GM23338 (cell line): ENCODE measurements at regions not wholly inside any gene's neighbourhood (a gene's known extent, or its start where the extent isn't known, plus 50 kb on each side); places are given as distances from the start of the nearest gene placed in this dataset.

ENCODE experiments used
- ATAC-seq: fragments of 200-7000 bp; cut with Tn5 transposase; 3 replicates; pipeline ENCODE4 v1.9.1; 2020
- DNase-seq: peaks from one replicate; pipeline ENCODE4 v3.0.0-alpha.2; 2015; ENCODE audit warnings: low spot score
- H2AFZ ChIP-seq: fragments of 200-600 bp; sonication (generic); 2 replicates; pipeline ENCODE4 v1.8.0; 2016; ENCODE audit warnings: antibody characterized with exemption, mild to moderate bottlenecking, moderate library complexity
- H3F3A ChIP-seq: fragments of 200-600 bp; sonication (generic); replicated peaks from 2 replicates; pipeline ENCODE4 v1.8.0; 2017; ENCODE audit warnings: antibody characterized with exemption, mixed run types, low read depth
- H3K27ac ChIP-seq: fragments of 200-600 bp; sonication (generic); 2 replicates; pipeline ENCODE4 v1.6.1; 2016; ENCODE audit warnings: low read depth
- H3K27me3 ChIP-seq: fragments of 200-600 bp; sonication (generic); 2 replicates; pipeline ENCODE4 v1.8.0; 2016; ENCODE audit warnings: mild to moderate bottlenecking, mixed run types, moderate library complexity; ENCODE audit not compliant: insufficient read depth
- H3K36me3 ChIP-seq: fragments of 200-600 bp; sonication (generic); 2 replicates; pipeline ENCODE4 v1.8.0; 2016; ENCODE audit warnings: mild to moderate bottlenecking; ENCODE audit not compliant: insufficient read depth
- H3K4me1 ChIP-seq: fragments of 200-600 bp; sonication (generic); 2 replicates; pipeline ENCODE4 v1.8.0; 2016; ENCODE audit warnings: mild to moderate bottlenecking, moderate library complexity; ENCODE audit not compliant: insufficient read depth
- H3K4me2 ChIP-seq: fragments of 200-600 bp; sonication (generic); 2 replicates; pipeline ENCODE4 v1.7.1; 2017; ENCODE audit warnings: mixed run types
- H3K4me3 ChIP-seq: fragments of 200-600 bp; sonication (generic); 2 replicates; pipeline ENCODE4 v1.6.1; 2016; ENCODE audit warnings: mixed run types
- H3K79me2 ChIP-seq: fragments of 200-600 bp; sonication (generic); replicated peaks from 2 replicates; pipeline ENCODE4 v1.8.0; 2017; ENCODE audit warnings: mild to moderate bottlenecking; ENCODE audit not compliant: insufficient read depth
- H3K9me2 ChIP-seq: fragments of 200-600 bp; sonication (generic); 2 replicates; pipeline ENCODE4 v1.8.0; 2017; ENCODE audit not compliant: insufficient read depth
- H4K20me1 ChIP-seq: fragments of 200-600 bp; sonication (generic); replicated peaks from 2 replicates; pipeline ENCODE4 v1.8.0; 2017; ENCODE audit warnings: mild to moderate bottlenecking; ENCODE audit not compliant: insufficient read depth
- H3K27ac Mint-ChIP-seq: 2 replicates; pipeline ENCODE4 v1.8.0; 2020; ENCODE audit warnings: inconsistent platforms, mild to moderate bottlenecking, moderate library complexity, mixed read lengths
- H3K27me3 Mint-ChIP-seq: 3 replicates; pipeline ENCODE4 v1.8.0; 2022; ENCODE audit warnings: low read depth, mild to moderate bottlenecking, moderate library complexity, mixed read lengths, inconsistent platforms; ENCODE audit not compliant: insufficient read depth, poor library complexity
- H3K36me3 Mint-ChIP-seq: 3 replicates; pipeline ENCODE4 v1.8.0; 2021; ENCODE audit warnings: low read depth, mild to moderate bottlenecking, inconsistent platforms, moderate library complexity, mixed read lengths
- H3K4me1 Mint-ChIP-seq: 3 replicates; pipeline ENCODE4 v1.8.0; 2020; ENCODE audit warnings: mild to moderate bottlenecking, inconsistent platforms, mixed read lengths
- H3K4me3 Mint-ChIP-seq: 3 replicates; pipeline ENCODE4 v1.8.0; 2021; ENCODE audit warnings: moderate library complexity, mild to moderate bottlenecking, inconsistent platforms, mixed read lengths
- H3K9me3 Mint-ChIP-seq: 3 replicates; pipeline ENCODE4 v1.8.0; 2020; ENCODE audit warnings: moderate library complexity, mild to moderate bottlenecking, inconsistent platforms, mixed read lengths
- CREB1 ChIP-seq: fragments of 250-450 bp; sonication (Bioruptor Pico); IDR thresholded peaks from 2 replicates; pipeline ENCODE4 v1.5.0; 2020; ENCODE audit warnings: low read depth, mild to moderate bottlenecking, moderate library complexity
- EZH2phosphoT487 ChIP-seq: fragments of 200-600 bp; sonication (generic); IDR thresholded peaks from one replicate; pipeline ENCODE4 v1.8.1; 2018; ENCODE audit warnings: antibody characterized with exemption; ENCODE audit not compliant: unreplicated experiment
- JUNB ChIP-seq: IDR thresholded peaks from one replicate; pipeline ENCODE4 v1.6.1; 2016; ENCODE audit warnings: antibody characterized with exemption; ENCODE audit not compliant: unreplicated experiment
- NANOG ChIP-seq: IDR thresholded peaks from 2 replicates; pipeline ENCODE4 v1.6.1; 2016; ENCODE audit warnings: antibody characterized with exemption, borderline replicate concordance
- POLR2AphosphoS5 ChIP-seq: IDR thresholded peaks from 2 replicates; pipeline ENCODE4 v1.6.1; 2016; ENCODE audit warnings: antibody characterized with exemption, low read depth
- STAT1 ChIP-seq: IDR thresholded peaks from one replicate; pipeline ENCODE4 v1.6.1; 2016; ENCODE audit warnings: antibody characterized with exemption; ENCODE audit not compliant: unreplicated experiment
- ZNF114 ChIP-seq: fragments of 250-450 bp; sonication (Bioruptor Pico); IDR thresholded peaks from 2 replicates; pipeline ENCODE4 v1.5.0; 2020; ENCODE audit warnings: mild to moderate bottlenecking, moderate library complexity
- ZNF331 ChIP-seq: fragments of 250-450 bp; sonication (Bioruptor Pico); IDR thresholded peaks from 2 replicates; pipeline ENCODE4 v1.5.0; 2020; ENCODE audit warnings: low read depth, mild to moderate bottlenecking, moderate library complexity
- TF ChIP-seq, protein P1 (sequence below), 2 experiments: fragments of 200-600 bp in 1 of 2; sonication (generic) in 1 of 2; conservative IDR thresholded peaks; 2 replicates each; pipeline versions ENCODE4 v1.5.1 to v1.6.1; 2016 to 2017; ENCODE audit warnings: antibody characterized with exemption in 2 of 2, low read depth in 2 of 2, mild to moderate bottlenecking in 2 of 2, moderate library complexity in 1 of 2
- TF ChIP-seq, protein P2 (sequence below): fragments of 250-450 bp; sonication (Bioruptor Pico); IDR thresholded peaks from 2 replicates; pipeline ENCODE4 v1.5.0; 2020; ENCODE audit warnings: mild to moderate bottlenecking, moderate library complexity
- TF ChIP-seq, protein P3 (sequence below): IDR thresholded peaks from 2 replicates; pipeline ENCODE4 v1.6.1; 2016; ENCODE audit warnings: antibody characterized with exemption

DNA sequence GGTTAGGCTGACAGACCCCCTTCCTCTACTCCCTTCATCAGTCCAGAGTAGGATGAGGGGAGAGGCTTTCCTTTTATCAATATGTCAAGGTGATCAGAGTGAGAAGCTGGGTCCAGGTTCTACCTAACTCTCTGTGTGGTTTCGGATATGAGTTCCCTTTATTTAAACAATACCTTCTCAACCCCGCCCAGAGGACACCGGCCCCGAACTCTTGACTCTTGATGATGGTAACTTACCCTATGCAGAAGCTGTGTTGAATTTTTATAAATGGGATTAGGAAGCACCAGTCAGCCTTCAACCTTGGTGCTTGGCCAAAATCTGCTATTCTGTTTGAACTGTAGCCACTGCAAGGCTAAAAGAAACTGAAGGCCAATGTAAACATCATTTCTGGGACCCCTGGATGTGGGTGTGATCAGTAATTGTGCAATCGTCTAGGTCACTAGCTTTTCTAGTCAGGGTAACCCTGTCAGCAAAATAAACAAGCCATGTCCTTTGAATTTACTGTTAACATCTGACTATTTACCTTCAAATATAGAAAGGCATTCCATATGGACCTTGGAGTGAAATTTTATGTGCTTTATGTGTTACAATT lies 398.3 kb downstream of the SEC16B start:
- no peak overlapping the region for H3K27ac Mint-ChIP-seq

DNA sequence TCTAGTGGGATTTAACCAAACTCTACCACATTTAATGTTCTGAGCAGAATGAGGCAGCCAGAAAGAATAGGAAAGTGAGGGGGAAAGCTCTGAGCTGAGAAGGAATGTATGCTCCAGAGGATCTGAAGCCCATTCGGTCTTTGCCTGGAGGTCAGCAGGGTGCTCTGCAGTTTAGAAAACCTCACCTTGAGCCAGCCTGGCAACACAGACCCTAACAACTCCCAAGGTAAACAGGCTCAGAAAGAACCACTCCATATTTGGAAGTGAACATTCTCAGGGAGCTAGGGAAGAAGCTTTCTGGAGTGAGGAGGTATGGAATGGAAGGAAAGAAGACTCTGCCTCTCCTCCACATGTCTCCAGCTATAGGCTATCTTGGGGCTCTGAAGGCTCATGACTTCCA lies 398.8 kb downstream of the SEC16B start:
- DNase-seq, result peak; percentile 34
- Histone ChIP-seq H3K79me2 (no peaks in the 10 kb centered on the region), H3K27ac (no peak overlapping the region), H3K4me2 (no peak overlapping the region), H3F3A (no peaks in the 10 kb centered on the region), H4K20me1 (no peaks in the 10 kb centered on the region), H3K36me3 (no peaks in the 10 kb centered on the region), H2AFZ (no peak overlapping the region), H3K4me3 (no peak overlapping the region), H3K27me3 (no peaks in the 10 kb centered on the region), H3K9me2 (0 out of 2 replicates have a peak, but pooled peaks cover 6% of the 10 kb centered on the region), H3K4me1 (no peaks in the 10 kb centered on the region)
- peak; percentile 80 for ATAC-seq
- H3K4me3 Mint-ChIP-seq, result no peak overlapping the region
- H3K4me1 Mint-ChIP-seq, result peaks cover 9% of the 10 kb centered on the region; the same call in 2 of the 3 replicates
- no peaks in the 10 kb centered on the region for H3K9me3 Mint-ChIP-seq
- no peaks in the 10 kb centered on the region for H3K36me3 Mint-ChIP-seq
- no peaks in the 10 kb centered on the region for H3K27me3 Mint-ChIP-seq
- H3K27ac Mint-ChIP-seq, result no peak overlapping the region
- TF ChIP-seq, protein P1, sequence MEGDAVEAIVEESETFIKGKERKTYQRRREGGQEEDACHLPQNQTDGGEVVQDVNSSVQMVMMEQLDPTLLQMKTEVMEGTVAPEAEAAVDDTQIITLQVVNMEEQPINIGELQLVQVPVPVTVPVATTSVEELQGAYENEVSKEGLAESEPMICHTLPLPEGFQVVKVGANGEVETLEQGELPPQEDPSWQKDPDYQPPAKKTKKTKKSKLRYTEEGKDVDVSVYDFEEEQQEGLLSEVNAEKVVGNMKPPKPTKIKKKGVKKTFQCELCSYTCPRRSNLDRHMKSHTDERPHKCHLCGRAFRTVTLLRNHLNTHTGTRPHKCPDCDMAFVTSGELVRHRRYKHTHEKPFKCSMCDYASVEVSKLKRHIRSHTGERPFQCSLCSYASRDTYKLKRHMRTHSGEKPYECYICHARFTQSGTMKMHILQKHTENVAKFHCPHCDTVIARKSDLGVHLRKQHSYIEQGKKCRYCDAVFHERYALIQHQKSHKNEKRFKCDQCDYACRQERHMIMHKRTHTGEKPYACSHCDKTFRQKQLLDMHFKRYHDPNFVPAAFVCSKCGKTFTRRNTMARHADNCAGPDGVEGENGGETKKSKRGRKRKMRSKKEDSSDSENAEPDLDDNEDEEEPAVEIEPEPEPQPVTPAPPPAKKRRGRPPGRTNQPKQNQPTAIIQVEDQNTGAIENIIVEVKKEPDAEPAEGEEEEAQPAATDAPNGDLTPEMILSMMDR (conservative IDR thresholded peaks at IDR 0.05; ENCODE audit: low read depth in 2 of 2), result no peak
- TF ChIP-seq ZNF331 (CRISPR knock-in tag), result no peak
- no peak for TF ChIP-seq EZH2phosphoT487
- no peak for TF ChIP-seq NANOG
- TF ChIP-seq STAT1, result no peak
- no peak for TF ChIP-seq POLR2AphosphoS5
- TF ChIP-seq, protein P2, sequence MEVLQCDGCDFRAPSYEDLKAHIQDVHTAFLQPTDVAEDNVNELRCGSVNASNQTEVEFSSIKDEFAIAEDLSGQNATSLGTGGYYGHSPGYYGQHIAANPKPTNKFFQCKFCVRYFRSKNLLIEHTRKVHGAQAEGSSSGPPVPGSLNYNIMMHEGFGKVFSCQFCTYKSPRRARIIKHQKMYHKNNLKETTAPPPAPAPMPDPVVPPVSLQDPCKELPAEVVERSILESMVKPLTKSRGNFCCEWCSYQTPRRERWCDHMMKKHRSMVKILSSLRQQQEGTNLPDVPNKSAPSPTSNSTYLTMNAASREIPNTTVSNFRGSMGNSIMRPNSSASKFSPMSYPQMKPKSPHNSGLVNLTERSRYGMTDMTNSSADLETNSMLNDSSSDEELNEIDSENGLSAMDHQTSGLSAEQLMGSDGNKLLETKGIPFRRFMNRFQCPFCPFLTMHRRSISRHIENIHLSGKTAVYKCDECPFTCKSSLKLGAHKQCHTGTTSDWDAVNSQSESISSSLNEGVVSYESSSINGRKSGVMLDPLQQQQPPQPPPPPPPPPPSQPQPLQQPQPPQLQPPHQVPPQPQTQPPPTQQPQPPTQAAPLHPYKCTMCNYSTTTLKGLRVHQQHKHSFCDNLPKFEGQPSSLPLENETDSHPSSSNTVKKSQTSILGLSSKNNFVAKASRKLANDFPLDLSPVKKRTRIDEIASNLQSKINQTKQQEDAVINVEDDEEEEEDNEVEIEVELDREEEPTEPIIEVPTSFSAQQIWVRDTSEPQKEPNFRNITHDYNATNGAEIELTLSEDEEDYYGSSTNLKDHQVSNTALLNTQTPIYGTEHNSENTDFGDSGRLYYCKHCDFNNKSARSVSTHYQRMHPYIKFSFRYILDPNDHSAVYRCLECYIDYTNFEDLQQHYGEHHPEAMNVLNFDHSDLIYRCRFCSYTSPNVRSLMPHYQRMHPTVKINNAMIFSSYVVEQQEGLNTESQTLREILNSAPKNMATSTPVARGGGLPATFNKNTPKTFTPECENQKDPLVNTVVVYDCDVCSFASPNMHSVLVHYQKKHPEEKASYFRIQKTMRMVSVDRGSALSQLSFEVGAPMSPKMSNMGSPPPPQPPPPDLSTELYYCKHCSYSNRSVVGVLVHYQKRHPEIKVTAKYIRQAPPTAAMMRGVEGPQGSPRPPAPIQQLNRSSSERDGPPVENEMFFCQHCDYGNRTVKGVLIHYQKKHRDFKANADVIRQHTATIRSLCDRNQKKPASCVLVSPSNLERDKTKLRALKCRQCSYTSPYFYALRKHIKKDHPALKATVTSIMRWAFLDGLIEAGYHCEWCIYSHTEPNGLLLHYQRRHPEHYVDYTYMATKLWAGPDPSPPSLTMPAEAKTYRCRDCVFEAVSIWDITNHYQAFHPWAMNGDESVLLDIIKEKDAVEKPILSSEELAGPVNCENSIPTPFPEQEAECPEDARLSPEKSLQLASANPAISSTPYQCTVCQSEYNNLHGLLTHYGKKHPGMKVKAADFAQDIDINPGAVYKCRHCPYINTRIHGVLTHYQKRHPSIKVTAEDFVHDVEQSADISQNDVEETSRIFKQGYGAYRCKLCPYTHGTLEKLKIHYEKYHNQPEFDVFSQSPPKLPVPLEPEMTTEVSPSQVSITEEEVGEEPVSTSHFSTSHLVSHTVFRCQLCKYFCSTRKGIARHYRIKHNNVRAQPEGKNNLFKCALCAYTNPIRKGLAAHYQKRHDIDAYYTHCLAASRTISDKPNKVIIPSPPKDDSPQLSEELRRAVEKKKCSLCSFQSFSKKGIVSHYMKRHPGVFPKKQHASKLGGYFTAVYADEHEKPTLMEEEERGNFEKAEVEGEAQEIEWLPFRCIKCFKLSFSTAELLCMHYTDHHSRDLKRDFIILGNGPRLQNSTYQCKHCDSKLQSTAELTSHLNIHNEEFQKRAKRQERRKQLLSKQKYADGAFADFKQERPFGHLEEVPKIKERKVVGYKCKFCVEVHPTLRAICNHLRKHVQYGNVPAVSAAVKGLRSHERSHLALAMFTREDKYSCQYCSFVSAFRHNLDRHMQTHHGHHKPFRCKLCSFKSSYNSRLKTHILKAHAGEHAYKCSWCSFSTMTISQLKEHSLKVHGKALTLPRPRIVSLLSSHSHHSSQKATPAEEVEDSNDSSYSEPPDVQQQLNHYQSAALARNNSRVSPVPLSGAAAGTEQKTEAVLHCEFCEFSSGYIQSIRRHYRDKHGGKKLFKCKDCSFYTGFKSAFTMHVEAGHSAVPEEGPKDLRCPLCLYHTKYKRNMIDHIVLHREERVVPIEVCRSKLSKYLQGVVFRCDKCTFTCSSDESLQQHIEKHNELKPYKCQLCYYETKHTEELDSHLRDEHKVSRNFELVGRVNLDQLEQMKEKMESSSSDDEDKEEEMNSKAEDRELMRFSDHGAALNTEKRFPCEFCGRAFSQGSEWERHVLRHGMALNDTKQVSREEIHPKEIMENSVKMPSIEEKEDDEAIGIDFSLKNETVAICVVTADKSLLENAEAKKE, result no peak
- no peak for TF ChIP-seq JUNB
- no peak for TF ChIP-seq ZNF114
- TF ChIP-seq CREB1 (CRISPR knock-in tag), result no peak
- TF ChIP-seq, protein P3, sequence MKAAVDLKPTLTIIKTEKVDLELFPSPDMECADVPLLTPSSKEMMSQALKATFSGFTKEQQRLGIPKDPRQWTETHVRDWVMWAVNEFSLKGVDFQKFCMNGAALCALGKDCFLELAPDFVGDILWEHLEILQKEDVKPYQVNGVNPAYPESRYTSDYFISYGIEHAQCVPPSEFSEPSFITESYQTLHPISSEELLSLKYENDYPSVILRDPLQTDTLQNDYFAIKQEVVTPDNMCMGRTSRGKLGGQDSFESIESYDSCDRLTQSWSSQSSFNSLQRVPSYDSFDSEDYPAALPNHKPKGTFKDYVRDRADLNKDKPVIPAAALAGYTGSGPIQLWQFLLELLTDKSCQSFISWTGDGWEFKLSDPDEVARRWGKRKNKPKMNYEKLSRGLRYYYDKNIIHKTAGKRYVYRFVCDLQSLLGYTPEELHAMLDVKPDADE, result no peak

More for the DNA sequence above, 398.3 kb downstream of the SEC16B start:
- Histone ChIP-seq H3K9me2 (0 out of 2 replicates have a peak, but pooled peaks cover 10% of the 10 kb centered on the region), H4K20me1 (no peaks in the 10 kb centered on the region), H3F3A (no peaks in the 10 kb centered on the region), H3K4me3 (no peak overlapping the region), H3K79me2 (no peaks in the 10 kb centered on the region), H3K27me3 (no peaks in the 10 kb centered on the region), H3K36me3 (no peaks in the 10 kb centered on the region), H3K4me1 (no peaks in the 10 kb centered on the region), H3K4me2 (no peak overlapping the region), H3K27ac (no peak overlapping the region), H2AFZ (no peak overlapping the region)
- Mint-ChIP-seq H3K27me3 (no peaks in the 10 kb centered on the region), H3K9me3 (no peaks in the 10 kb centered on the region), H3K36me3 (no peaks in the 10 kb centered on the region), H3K4me1 (peaks cover 9% of the 10 kb centered on the region; the same call in 2 of the 3 replicates), H3K4me3 (no peak overlapping the region)
- DNase-seq, result no peak
- TF ChIP-seq ZNF331 (CRISPR knock-in tag), result no peak
- TF ChIP-seq, protein P3, result no peak
- ATAC-seq, result no peak
